Fibroblast of peridontal ligament (primary cell): ENCODE measurements at regions not wholly inside any gene's neighbourhood (a gene's known extent, or its start where the extent isn't known, plus 50 kb on each side); places are given as distances from the start of the nearest gene placed in this dataset.
A peak's percentile ranks its signal among the peaks of the same experiment; 100 is the strongest.

Source experiments
- DNase-seq: peaks from one replicate; pipeline ENCODE4 v3.0.0-alpha.2; 2010; ENCODE audit errors: extremely low read depth

GRCh38 chr17:79398441-79398840 lies 212.4 kb downstream of the RBFOX3 start:
- DNase-seq: no peak

- DNase-seq: no peak
These were observed 214.2 kb downstream of the RBFOX3 start for GRCh38 chr17:79396696-79397095.

- DNase-seq: no peak
These were observed 215.3 kb downstream of the RBFOX3 start for GRCh38 chr17:79395545-79395944.

- DNase-seq: no peak
These were observed 215.8 kb downstream of the RBFOX3 start for GRCh38 chr17:79395066-79395465.

- peak; percentile 53 for DNase-seq
These were observed 217.3 kb downstream of the RBFOX3 start for GRCh38 chr17:79393358-79394052.

GRCh38 chr17:79392598-79392997 lies 218.3 kb downstream of the RBFOX3 start:
- DNase-seq: no peak

- DNase-seq: peak; percentile 61
These were observed 219.2 kb downstream of the RBFOX3 start for GRCh38 chr17:79391376-79392233.

- DNase-seq: no peak
These were observed 221.0 kb downstream of the RBFOX3 start for GRCh38 chr17:79389896-79390295.

- DNase-seq: peak; percentile 8
These were observed 222.1 kb downstream of the RBFOX3 start for GRCh38 chr17:79388556-79389295.

- no peak for DNase-seq
These were observed 223.1 kb downstream of the RBFOX3 start for GRCh38 chr17:79387783-79388182.

GRCh38 chr17:79385962-79386563 lies 224.8 kb downstream of the RBFOX3 start:
- DNase-seq: no peak

- no peak for DNase-seq
These were observed 228.5 kb downstream of the RBFOX3 start for GRCh38 chr17:79382313-79382712.

- no peak for DNase-seq
These were observed 231.0 kb downstream of the RBFOX3 start for GRCh38 chr17:79379700-79380445.

GRCh38 chr17:79377230-79377786 lies 233.5 kb downstream of the RBFOX3 start:
- no peak for DNase-seq

- no peak for DNase-seq
These were observed 236.0 kb downstream of the RBFOX3 start for GRCh38 chr17:79374807-79375206.

- DNase-seq: no peak
These were observed 236.7 kb downstream of the RBFOX3 start for GRCh38 chr17:79374087-79374689.

- DNase-seq: no peak
These were observed 238.2 kb downstream of the RBFOX3 start for GRCh38 chr17:79372470-79373238.

GRCh38 chr17:79371984-79372383 lies 238.9 kb downstream of the RBFOX3 start:
- DNase-seq: no peak

- no peak for DNase-seq
These were observed 240.3 kb downstream of the RBFOX3 start for GRCh38 chr17:79370594-79370993.

- DNase-seq: no peak
These were observed 240.7 kb downstream of the RBFOX3 start for GRCh38 chr17:79370126-79370525.
